Activated CD8-positive, alpha-beta memory T cell treated with anti-CD3 and anti-CD28 coated beads for 36 hours (primary cell): ENCODE measurements at regions not wholly inside any gene's neighbourhood (a gene's known extent, or its start where the extent isn't known, plus 50 kb on each side); places are given as distances from the start of the nearest gene placed in this dataset.
"Not testable (repeated sequence)": the region's sequence is repeated elsewhere in the genome, so short reads cannot be mapped to it uniquely, and the experiment has no call there.

ENCODE experiments used
- CTCF ChIA-PET: fragments of 350-600 bp; sonication (Branson Sonifier 250); formaldehyde crosslinking; loops from one replicate; lab custom pipeline; 2021; ENCODE audit warnings: antibody characterized with exemption; lab: Charles Lee
- POLR2A ChIA-PET: fragments of 350-600 bp; sonication (Branson Sonifier 250); formaldehyde crosslinking; loops from one replicate; lab custom pipeline; 2021; ENCODE audit warnings: antibody characterized with exemption; lab: Charles Lee

GRCh38 chr4:161329852-161330251, 833.9 kb downstream of the FSTL5 start:
- CTCF ChIA-PET, result no interaction called here
- POLR2A ChIA-PET, result no interaction called here

- ChIA-PET POLR2A (no interaction called here), CTCF (no interaction called here)
Measured at GRCh38 chr4:161321706-161322105, 842.1 kb downstream of the FSTL5 start.

DNA sequence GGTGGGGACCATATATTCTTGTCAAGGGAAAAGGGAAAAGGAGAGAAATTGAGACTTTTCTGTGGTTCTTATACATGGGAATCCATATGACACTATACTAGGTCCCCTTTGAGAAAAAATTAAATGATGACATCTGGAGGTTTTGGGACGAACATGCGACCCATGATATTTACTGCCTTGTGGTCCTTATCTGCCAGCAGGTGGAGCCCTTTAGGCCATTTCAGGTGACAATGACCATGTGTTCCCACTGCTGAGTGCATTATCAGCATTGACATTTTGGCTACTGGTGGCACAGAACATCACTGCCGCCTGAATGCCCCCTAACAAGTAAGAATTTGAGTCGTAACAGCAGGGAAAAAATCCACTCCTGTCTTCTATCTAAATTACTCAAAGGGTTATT, 843.4 kb downstream of the FSTL5 start:
- CTCF ChIA-PET, result no interaction called here
- POLR2A ChIA-PET, result no interaction called here

- POLR2A ChIA-PET, result no interaction called here
- CTCF ChIA-PET, result no interaction called here
Measured at GRCh38 chr4:161317000-161317399, 846.8 kb downstream of the FSTL5 start.

GRCh38 chr4:161314371-161314770, 849.4 kb downstream of the FSTL5 start:
- ChIA-PET POLR2A (no interaction called here), CTCF (no interaction called here)

DNA sequence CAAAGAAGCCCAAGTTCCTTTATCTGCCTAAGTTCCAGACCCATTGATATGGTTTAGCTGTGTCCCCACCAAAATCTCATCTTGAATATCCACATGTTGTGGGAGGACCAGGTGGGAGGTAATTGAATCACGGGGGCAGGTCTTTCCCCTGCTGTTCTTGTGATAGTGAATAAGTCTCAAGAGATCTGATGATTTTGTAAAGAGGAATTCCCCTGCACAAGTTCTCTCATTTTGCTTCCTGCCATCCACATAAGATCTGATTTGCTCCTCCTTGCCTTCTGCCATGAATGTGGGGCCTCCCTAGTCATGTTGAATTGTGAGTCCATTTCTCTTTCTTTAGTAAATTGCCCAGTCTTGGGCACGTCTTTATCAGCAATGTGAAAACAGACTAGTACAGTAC, 860.2 kb downstream of the FSTL5 start:
- CTCF ChIA-PET, result no interaction called here
- POLR2A ChIA-PET, result no interaction called here

DNA sequence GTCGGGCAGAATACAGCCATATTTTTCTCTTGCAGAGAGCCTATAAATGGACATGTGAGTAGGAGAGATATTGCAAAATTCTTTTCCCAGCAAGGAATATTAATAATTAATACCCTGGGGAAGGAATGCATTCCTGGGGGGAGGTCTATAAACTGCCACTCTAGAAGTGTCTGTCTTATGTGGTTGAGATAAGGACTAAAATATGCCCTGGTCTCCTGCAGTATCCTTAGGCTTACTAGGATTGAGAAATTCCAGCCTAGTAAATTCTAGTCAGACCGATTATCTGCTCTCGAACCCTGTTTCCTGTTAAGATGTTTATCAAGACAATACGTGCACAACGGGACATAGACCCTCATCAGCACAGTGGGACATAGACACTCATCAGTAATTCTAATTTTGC, 872.6 kb downstream of the FSTL5 start:
- POLR2A ChIA-PET, result no interaction called here
- CTCF ChIA-PET, result no interaction called here

- CTCF ChIA-PET, result no interaction called here
- POLR2A ChIA-PET, result no interaction called here
Measured at GRCh38 chr4:161287678-161288352, 876.0 kb downstream of the FSTL5 start.

DNA sequence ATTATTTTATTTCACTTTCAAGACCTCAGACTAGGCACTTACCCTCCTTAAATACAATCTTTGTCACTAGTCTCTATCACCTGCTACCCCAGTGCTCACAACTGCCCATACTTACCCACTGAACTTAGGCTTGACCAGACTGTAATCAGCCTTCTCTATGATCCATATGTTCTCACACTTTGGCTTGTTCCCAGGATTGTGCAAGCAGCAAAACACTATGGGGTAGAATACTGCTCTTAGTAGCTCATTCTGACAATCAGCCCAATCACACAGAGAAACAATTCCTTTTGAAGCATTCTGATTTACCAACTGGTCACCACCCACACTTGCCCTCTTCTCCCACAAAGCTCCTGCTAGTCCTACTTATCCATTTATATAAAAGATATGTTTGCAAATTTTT, 878.3 kb downstream of the FSTL5 start:
- ChIA-PET CTCF (no interaction called here), POLR2A (no interaction called here)

- POLR2A ChIA-PET, result no interaction called here
- CTCF ChIA-PET, result no interaction called here
Measured at GRCh38 chr4:161280929-161281328, 882.9 kb downstream of the FSTL5 start.

GRCh38 chr4:161279095-161279494, 884.7 kb downstream of the FSTL5 start:
- ChIA-PET CTCF (no interaction called here), POLR2A (no interaction called here)

DNA sequence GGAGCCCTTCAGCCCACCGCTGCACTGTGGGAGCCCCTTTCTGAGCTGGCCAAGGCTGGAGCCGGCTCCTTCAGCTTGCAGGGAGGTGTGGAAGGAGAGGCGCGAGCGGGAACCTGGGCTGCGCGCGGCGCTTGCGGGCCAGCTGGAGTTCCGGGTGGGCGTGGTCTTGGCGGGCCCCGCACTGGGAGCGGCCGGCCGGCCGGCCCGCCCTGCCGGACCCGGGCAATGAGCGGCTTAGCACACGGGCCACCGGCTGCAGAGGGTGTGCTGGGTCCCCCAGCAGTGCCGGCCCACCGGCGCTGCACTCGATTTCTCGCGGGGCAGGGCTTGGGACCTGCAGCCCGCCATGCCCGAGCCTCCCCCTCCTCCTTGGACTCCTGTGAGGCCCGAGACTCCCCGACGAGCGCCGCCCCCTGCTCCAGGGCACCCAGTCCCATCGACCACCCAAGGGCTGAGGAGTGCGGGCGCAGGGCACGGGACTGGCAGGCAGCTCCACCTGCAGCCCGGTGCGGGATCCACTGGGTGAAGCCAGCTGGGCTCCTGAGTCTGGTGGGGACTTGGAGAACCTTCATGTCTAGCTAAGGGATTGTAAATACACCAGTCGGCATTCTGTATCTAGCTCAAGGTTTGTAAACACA, 886.5 kb downstream of the FSTL5 start:
- POLR2A ChIA-PET, CTCF ChIA-PET: not testable (repeated sequence)

GRCh38 chr4:161273607-161274006, 890.2 kb downstream of the FSTL5 start:
- CTCF ChIA-PET, result interaction anchor here (0.5 kb wide), 1 partner anchor 18 kb away, joined by 3 read pairs; no protein-coding TSS in a partner anchor
- POLR2A ChIA-PET, result no interaction called here

- ChIA-PET POLR2A (no interaction called here), CTCF (no interaction called here)
Measured at GRCh38 chr4:161260819-161261218, 903.0 kb downstream of the FSTL5 start.

DNA sequence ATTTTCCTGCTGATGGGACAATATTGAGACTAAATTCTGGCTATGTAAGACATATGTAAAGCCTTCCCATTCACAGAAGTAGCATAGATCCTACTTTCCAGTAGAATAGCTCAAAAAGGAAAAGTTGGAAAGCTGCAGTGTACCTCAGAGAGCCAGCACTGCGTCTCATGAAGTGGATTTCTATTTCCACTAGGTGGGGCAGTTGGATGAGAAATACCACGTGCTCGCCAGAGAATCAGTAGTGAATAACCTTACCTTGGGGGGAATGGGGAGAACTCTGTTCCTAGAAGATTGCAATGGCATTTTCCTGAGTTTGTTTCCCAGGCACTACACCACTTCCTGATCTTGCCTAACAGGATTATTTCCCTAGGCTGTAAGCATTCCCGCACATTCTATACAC, 907.1 kb downstream of the FSTL5 start:
- POLR2A ChIA-PET, result no interaction called here
- CTCF ChIA-PET, result no interaction called here

- CTCF ChIA-PET, result interaction anchor here (0.6 kb wide), 1 partner anchor 18 kb away, joined by 3 read pairs; no protein-coding TSS in a partner anchor
Measured at GRCh38 chr4:161256172-161256571, 907.6 kb downstream of the FSTL5 start.

DNA sequence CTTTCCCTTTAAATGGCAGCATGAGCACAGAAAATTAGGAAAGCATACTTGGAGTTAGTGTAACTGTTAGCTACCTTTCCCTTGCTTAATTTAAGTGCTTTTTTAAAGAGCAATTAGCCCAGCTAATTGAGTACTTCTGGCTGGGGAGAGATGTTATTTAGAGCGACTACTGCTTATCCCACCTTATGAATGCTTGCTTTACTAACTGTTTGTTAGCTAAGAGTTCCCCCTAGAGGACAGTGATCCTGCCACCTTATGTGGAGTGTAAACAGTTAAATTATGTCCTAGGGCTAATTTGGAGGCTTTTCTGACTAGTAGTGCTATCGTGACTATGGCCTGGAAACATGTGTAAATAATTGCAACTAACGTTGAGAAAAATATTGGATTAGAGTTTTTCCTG, 909.4 kb downstream of the FSTL5 start:
- CTCF ChIA-PET, result no interaction called here
- POLR2A ChIA-PET, result no interaction called here

More at GRCh38 chr4:161256172-161256571, 907.6 kb downstream of the FSTL5 start:
- POLR2A ChIA-PET, result no interaction called here

DNA sequence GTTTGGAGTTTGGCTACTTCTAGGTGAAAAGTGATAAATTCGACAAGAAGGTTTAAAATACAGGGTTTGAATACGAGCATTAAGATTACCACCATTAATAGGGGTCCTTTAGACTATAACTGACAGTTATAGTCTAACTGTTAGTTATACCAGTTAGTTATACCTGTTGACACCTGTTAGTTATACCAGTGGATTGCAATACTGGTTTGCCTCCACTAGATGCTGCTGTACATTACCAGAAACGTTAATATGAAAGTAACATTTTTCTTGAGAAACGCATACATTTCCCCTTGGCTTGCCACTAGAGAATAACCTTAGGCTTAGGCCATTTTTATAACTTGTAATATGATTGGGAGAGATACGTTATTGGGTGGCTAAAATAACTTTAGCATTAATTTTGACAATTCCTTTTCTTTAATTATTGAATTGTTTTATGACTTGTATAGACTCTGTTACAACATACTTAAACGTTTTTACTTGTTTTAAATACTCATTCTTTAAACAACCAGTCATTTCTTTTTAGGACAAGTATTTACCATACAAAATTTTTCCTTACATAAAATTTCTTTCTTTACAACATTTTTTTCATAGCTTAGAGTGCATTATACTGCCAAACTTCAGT, 911.2 kb downstream of the FSTL5 start:
- CTCF ChIA-PET, result no interaction called here
- POLR2A ChIA-PET, result no interaction called here

GRCh38 chr4:161249779-161250440, 913.9 kb downstream of the FSTL5 start:
- ChIA-PET CTCF (no interaction called here), POLR2A (no interaction called here)

- CTCF ChIA-PET, result no interaction called here
Measured at GRCh38 chr4:161248880-161249279, 914.9 kb downstream of the FSTL5 start.

More at GRCh38 chr4:161248880-161249279, 914.9 kb downstream of the FSTL5 start:
- POLR2A ChIA-PET, result no interaction called here
